HCT116 (cell line): ENCODE measurements at regions not wholly inside any gene's neighbourhood (a gene's known extent, or its start where the extent isn't known, plus 50 kb on each side); places are given as distances from the start of the nearest gene placed in this dataset.

Experiments
- CEBPB ChIP-seq: IDR thresholded peaks from 2 replicates; pipeline ENCODE4 v1.6.1; 2012; ENCODE audit warnings: low read depth
- CTCF ChIP-seq, 3 experiments: fragments of 200-600 bp in 1 of 3; sonication (generic) in 1 of 3; IDR thresholded peaks in 2 of 3; conservative IDR thresholded peaks in 1 of 3; 2 replicates each; pipeline ENCODE4 v1.5.1; 2012 to 2017; ENCODE audit warnings: low read depth in 2 of 3, low read length in 2 of 3, antibody characterized with exemption in 1 of 3, borderline replicate concordance in 1 of 3, control low read depth in 1 of 3, mild to moderate bottlenecking in 1 of 3, mixed read lengths in 1 of 3, mixed run types in 1 of 3, moderate library complexity in 1 of 3; ENCODE audit not compliant: insufficient read depth in 1 of 3
- EZH2 ChIP-seq: fragments of 200-600 bp; sonication (generic); IDR thresholded peaks from 2 replicates; pipeline ENCODE4 v1.6.1; 2017; ENCODE audit warnings: antibody characterized with exemption, mixed run types
- EZH2phosphoT487 ChIP-seq: fragments of 200-600 bp; IDR thresholded peaks from 2 replicates; pipeline ENCODE4 v1.6.1; 2018; ENCODE audit warnings: antibody characterized with exemption, borderline replicate concordance
- JUND ChIP-seq: IDR thresholded peaks from 2 replicates; pipeline ENCODE4 v1.6.1; 2012
- POLR2A ChIP-seq: IDR thresholded peaks from 2 replicates; pipeline ENCODE4 v1.7.0; 2011; ENCODE audit warnings: borderline replicate concordance; ENCODE audit not compliant: insufficient read depth, insufficient read length; ENCODE audit errors: extremely low read depth
- POLR2AphosphoS5 ChIP-seq: IDR thresholded peaks from 2 replicates; pipeline ENCODE4 v1.6.1; 2011; ENCODE audit warnings: mild to moderate bottlenecking, low read depth, low read length, moderate library complexity
- REST ChIP-seq: IDR thresholded peaks from 2 replicates; pipeline ENCODE4 v1.6.1; 2012; ENCODE audit warnings: low read depth
- ZFX ChIP-seq: fragments of 450-650 bp; IDR thresholded peaks from 2 replicates; pipeline ENCODE4 v1.6.1; 2017
- ZNF274 ChIP-seq: fragments of 200-500 bp; sonication (Bioruptor generic); IDR thresholded peaks from 2 replicates; pipeline ENCODE4 v1.6.1; 2014; ENCODE audit warnings: mild to moderate bottlenecking, low read depth, low read length, inconsistent platforms

- TF ChIP-seq CTCF (IDR thresholded peaks at IDR 0.05 in 2 of 3, conservative IDR thresholded peaks at IDR 0.05 in 1 of 3; ENCODE audit: borderline replicate concordance in 1 of 3, insufficient read depth in 1 of 3, low read depth in 2 of 3, low read length in 2 of 3) (no peak), POLR2A (no peak), EZH2phosphoT487 (no peak), POLR2AphosphoS5 (no peak), JUND (no peak), REST (no peak), ZFX (no peak), EZH2 (no peak), ZNF274 (no peak), CEBPB (no peak)
These were observed 72.0 kb upstream of the SH3BP4 start for GRCh38 chr2:234879671-234880455.
